ENCODE measurements at regions not wholly inside any gene's neighbourhood (a gene's known extent, or its start where the extent isn't known, plus 50 kb on each side); places are given as distances from the start of the nearest gene placed in this dataset.
"Not testable (repeated sequence)": the region's sequence is repeated elsewhere in the genome, so short reads cannot be mapped to it uniquely, and the experiment has no call there.

- not testable (repeated sequence) for DNase-seq (ENCODE audit: low read depth); H3K4me3 ChIP-seq (ENCODE audit: low read depth, low read length)
These were observed 92.5 kb upstream of the CSRP2 start for GRCh38 chr12:76971216-76971879.

- no peak for TF ChIP-seq CTCF (IDR thresholded peaks at IDR 0.05; ENCODE audit: insufficient read depth, low read depth, low read length)
- no peak overlapping the region for H3K4me3 ChIP-seq (ENCODE audit: low read depth, low read length)
- no peak for DNase-seq (ENCODE audit: low read depth)
These were observed 88.5 kb upstream of the CSRP2 start for GRCh38 chr12:76967181-76967885.

GRCh38 chr12:76964784-76965571 is 86.2 kb upstream of the CSRP2 start:
- no peak overlapping the region for H3K4me3 ChIP-seq (ENCODE audit: low read depth, low read length)
- TF ChIP-seq CTCF (IDR thresholded peaks at IDR 0.05; ENCODE audit: insufficient read depth, low read depth, low read length), result no peak
- no peak for DNase-seq (ENCODE audit: low read depth)

- no peak for DNase-seq (ENCODE audit: low read depth)
These were observed 83.3 kb upstream of the CSRP2 start for GRCh38 chr12:76962099-76962498.

GRCh38 chr12:76957301-76957700 is 78.5 kb upstream of the CSRP2 start:
- no peak overlapping the region for H3K4me3 ChIP-seq (ENCODE audit: low read depth, low read length)
- no peak for DNase-seq (ENCODE audit: low read depth)
- TF ChIP-seq CTCF (IDR thresholded peaks at IDR 0.05; ENCODE audit: insufficient read depth, low read depth, low read length), result no peak

More at GRCh38 chr12:76962099-76962498, 83.3 kb upstream of the CSRP2 start:
- no peak for TF ChIP-seq CTCF (IDR thresholded peaks at IDR 0.05; ENCODE audit: insufficient read depth, low read depth, low read length)
- no peak overlapping the region for H3K4me3 ChIP-seq (ENCODE audit: low read depth, low read length)

GRCh38 chr12:76952995-76953394 is 74.2 kb upstream of the CSRP2 start:
- no peak for DNase-seq (ENCODE audit: low read depth)
- H3K4me3 ChIP-seq (ENCODE audit: low read depth, low read length), result no peak overlapping the region
- no peak for TF ChIP-seq CTCF (IDR thresholded peaks at IDR 0.05; ENCODE audit: insufficient read depth, low read depth, low read length)

GRCh38 chr12:76948879-76949278 is 70.1 kb upstream of the CSRP2 start:
- H3K4me3 ChIP-seq (ENCODE audit: low read depth, low read length), result no peak overlapping the region
- no peak for TF ChIP-seq CTCF (IDR thresholded peaks at IDR 0.05; ENCODE audit: insufficient read depth, low read depth, low read length)
- DNase-seq (ENCODE audit: low read depth), result no peak

Measured in fibroblast of villous mesenchyme (primary cell).